K562 (cell line): ENCODE measurements at regions not wholly inside any gene's neighbourhood (a gene's known extent, or its start where the extent isn't known, plus 50 kb on each side); places are given as distances from the start of the nearest gene placed in this dataset.

ENCODE experiments used
- BCL6 ChIP-seq: fragments of 250-450 bp; sonication (Bioruptor Pico); IDR thresholded peaks from 2 replicates; pipeline ENCODE4 v1.4.0; 2020
- CBFB ChIP-seq: sonication (generic); formaldehyde crosslinking; IDR thresholded peaks from 2 replicates; pipeline ENCODE4 v1.4.0; 2020; ENCODE audit warnings: mild to moderate bottlenecking, missing genetic modification reagents
- CHD1 ChIP-seq: fragments of 200-600 bp; sonication (generic); IDR thresholded peaks from one replicate; pipeline ENCODE4 v1.6.1; 2012; ENCODE audit warnings: mild to moderate bottlenecking, moderate library complexity, low read length, inconsistent platforms
- NCOA1 ChIP-seq: fragments of 450-650 bp; IDR thresholded peaks from 2 replicates; pipeline ENCODE4 v1.6.1; 2016; ENCODE audit warnings: low read depth
- NRF1 ChIP-seq, 2 experiments: fragments of 450-650 bp; IDR thresholded peaks in 1 of 2; conservative IDR thresholded peaks in 1 of 2; 2 replicates each; pipeline ENCODE4 v1.6.1; 2014; ENCODE audit warnings: mild to moderate bottlenecking in 2 of 2
- PHF21A ChIP-seq: fragments of 450-650 bp; IDR thresholded peaks from 2 replicates; pipeline ENCODE4 v1.6.1; 2017; ENCODE audit warnings: low read depth, borderline replicate concordance
- RBM14 ChIP-seq: fragments of 200-400 bp; formaldehyde crosslinking; IDR thresholded peaks from 2 replicates; pipeline ENCODE4 v1.6.1; 2018; ENCODE audit warnings: low read depth, mild to moderate bottlenecking, low read length, moderate library complexity, borderline replicate concordance; ENCODE audit not compliant: insufficient read depth
- ZNF507 ChIP-seq: conservative IDR thresholded peaks from 2 replicates; pipeline ENCODE4 v1.6.1; 2017; ENCODE audit warnings: missing genetic modification characterization, missing compliant biosample characterization
- TF ChIP-seq, protein P1 (sequence below): fragments of 250-450 bp; sonication (Bioruptor Pico); IDR thresholded peaks from 2 replicates; pipeline ENCODE4 v1.4.0; 2020; ENCODE audit warnings: mild to moderate bottlenecking, moderate library complexity
- TF ChIP-seq, protein P2 (sequence below): fragments of 250-450 bp; sonication (Bioruptor Pico); IDR thresholded peaks from 2 replicates; pipeline ENCODE4 v1.4.0; 2020; ENCODE audit warnings: mild to moderate bottlenecking
- TF ChIP-seq, protein P3 (sequence below), 2 experiments: fragments of 450-650 bp; formaldehyde crosslinking in 1 of 2; IDR thresholded peaks; 2 replicates each; pipeline versions ENCODE4 v1.4.0 to v1.6.1; 2014 to 2020; ENCODE audit warnings: mild to moderate bottlenecking in 2 of 2, borderline replicate concordance in 1 of 2, low read depth in 1 of 2

DNA sequence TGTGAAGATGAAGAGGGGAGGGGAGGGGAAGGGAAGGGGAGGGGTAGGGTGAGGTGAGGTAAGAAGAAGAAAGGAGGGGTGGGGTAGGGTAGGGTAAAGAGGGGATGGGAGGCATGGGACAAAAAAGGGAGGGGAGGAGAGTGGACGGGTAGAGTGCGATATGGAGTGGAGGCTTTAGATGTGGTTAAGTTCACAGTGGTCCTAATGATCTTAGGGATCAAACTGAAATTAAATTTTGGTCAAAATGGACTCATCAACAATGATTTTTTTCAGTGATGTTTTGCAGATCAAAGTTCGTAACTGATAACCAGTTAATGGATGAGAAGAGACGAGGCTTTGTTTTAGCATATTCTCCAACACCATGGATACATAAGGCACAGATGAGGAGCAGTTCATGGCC lies 513.9 kb upstream of the ACVR2A start (continued):
- TF ChIP-seq, protein P1, sequence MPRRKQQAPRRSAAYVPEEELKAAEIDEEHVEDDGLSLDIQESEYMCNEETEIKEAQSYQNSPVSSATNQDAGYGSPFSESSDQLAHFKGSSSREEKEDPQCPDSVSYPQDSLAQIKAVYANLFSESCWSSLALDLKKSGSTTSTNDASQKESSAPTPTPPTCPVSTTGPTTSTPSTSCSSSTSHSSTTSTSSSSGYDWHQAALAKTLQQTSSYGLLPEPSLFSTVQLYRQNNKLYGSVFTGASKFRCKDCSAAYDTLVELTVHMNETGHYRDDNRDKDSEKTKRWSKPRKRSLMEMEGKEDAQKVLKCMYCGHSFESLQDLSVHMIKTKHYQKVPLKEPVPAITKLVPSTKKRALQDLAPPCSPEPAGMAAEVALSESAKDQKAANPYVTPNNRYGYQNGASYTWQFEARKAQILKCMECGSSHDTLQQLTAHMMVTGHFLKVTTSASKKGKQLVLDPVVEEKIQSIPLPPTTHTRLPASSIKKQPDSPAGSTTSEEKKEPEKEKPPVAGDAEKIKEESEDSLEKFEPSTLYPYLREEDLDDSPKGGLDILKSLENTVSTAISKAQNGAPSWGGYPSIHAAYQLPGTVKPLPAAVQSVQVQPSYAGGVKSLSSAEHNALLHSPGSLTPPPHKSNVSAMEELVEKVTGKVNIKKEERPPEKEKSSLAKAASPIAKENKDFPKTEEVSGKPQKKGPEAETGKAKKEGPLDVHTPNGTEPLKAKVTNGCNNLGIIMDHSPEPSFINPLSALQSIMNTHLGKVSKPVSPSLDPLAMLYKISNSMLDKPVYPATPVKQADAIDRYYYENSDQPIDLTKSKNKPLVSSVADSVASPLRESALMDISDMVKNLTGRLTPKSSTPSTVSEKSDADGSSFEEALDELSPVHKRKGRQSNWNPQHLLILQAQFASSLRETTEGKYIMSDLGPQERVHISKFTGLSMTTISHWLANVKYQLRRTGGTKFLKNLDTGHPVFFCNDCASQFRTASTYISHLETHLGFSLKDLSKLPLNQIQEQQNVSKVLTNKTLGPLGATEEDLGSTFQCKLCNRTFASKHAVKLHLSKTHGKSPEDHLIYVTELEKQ (CRISPR knock-in tag), result no peak
- TF ChIP-seq NCOA1, result no peak
- no peak for TF ChIP-seq ZNF507 (tag)
- TF ChIP-seq, protein P2, sequence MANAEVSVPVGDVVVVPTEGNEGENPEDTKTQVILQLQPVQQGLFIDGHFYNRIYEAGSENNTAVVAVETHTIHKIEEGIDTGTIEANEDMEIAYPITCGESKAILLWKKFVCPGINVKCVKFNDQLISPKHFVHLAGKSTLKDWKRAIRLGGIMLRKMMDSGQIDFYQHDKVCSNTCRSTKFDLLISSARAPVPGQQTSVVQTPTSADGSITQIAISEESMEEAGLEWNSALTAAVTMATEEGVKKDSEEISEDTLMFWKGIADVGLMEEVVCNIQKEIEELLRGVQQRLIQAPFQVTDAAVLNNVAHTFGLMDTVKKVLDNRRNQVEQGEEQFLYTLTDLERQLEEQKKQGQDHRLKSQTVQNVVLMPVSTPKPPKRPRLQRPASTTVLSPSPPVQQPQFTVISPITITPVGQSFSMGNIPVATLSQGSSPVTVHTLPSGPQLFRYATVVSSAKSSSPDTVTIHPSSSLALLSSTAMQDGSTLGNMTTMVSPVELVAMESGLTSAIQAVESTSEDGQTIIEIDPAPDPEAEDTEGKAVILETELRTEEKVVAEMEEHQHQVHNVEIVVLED (CRISPR knock-in tag), result no peak
- TF ChIP-seq NRF1 (conservative IDR thresholded peaks at IDR 0.05 in 1 of 2, IDR thresholded peaks at IDR 0.05 in 1 of 2), result no peak
- no peak for TF ChIP-seq BCL6 (CRISPR knock-in tag)
- no peak for TF ChIP-seq PHF21A
- TF ChIP-seq CHD1, result no peak
- TF ChIP-seq, protein P3, sequence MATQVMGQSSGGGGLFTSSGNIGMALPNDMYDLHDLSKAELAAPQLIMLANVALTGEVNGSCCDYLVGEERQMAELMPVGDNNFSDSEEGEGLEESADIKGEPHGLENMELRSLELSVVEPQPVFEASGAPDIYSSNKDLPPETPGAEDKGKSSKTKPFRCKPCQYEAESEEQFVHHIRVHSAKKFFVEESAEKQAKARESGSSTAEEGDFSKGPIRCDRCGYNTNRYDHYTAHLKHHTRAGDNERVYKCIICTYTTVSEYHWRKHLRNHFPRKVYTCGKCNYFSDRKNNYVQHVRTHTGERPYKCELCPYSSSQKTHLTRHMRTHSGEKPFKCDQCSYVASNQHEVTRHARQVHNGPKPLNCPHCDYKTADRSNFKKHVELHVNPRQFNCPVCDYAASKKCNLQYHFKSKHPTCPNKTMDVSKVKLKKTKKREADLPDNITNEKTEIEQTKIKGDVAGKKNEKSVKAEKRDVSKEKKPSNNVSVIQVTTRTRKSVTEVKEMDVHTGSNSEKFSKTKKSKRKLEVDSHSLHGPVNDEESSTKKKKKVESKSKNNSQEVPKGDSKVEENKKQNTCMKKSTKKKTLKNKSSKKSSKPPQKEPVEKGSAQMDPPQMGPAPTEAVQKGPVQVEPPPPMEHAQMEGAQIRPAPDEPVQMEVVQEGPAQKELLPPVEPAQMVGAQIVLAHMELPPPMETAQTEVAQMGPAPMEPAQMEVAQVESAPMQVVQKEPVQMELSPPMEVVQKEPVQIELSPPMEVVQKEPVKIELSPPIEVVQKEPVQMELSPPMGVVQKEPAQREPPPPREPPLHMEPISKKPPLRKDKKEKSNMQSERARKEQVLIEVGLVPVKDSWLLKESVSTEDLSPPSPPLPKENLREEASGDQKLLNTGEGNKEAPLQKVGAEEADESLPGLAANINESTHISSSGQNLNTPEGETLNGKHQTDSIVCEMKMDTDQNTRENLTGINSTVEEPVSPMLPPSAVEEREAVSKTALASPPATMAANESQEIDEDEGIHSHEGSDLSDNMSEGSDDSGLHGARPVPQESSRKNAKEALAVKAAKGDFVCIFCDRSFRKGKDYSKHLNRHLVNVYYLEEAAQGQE (IDR thresholded peaks at IDR 0.05; ENCODE audit: borderline replicate concordance), result no peak
- TF ChIP-seq, protein P3 (CRISPR knock-in tag; IDR thresholded peaks at IDR 0.05; ENCODE audit: low read depth), result no peak
- no peak for TF ChIP-seq RBM14
- no peak for TF ChIP-seq CBFB (CRISPR knock-in tag)
